IMR-90 (cell line): ENCODE measurements at regions not wholly inside any gene's neighbourhood (a gene's known extent, or its start where the extent isn't known, plus 50 kb on each side); places are given as distances from the start of the nearest gene placed in this dataset.

Experiments
- ATAC-seq: fragments of 200-7000 bp; cut with Tn5 transposase; 2 replicates; pipeline ENCODE4 v1.9.1; 2020; ENCODE audit warnings: low read depth, mild to moderate bottlenecking, moderate library complexity
- BruUV-seq: library from RNA; stranded (reverse); fragments of 400-500 nt; replicated peaks from 2 replicates; lab custom pipeline; 2021; lab: Mats Ljungman, UMichigan
- CTCF ChIA-PET: fragments of 300-600 bp; formaldehyde crosslinking; extraction: SDS; loops from one replicate; lab custom pipeline; 2021; ENCODE audit warnings: antibody characterized with exemption; lab: Yijun Ruan, JAX
- POLR2A ChIA-PET: fragments of 300-600 bp; sonication (Branson Sonifier 250); formaldehyde crosslinking; loops from one replicate; lab custom pipeline; 2022; ENCODE audit warnings: antibody characterized with exemption; ENCODE audit not compliant: unreplicated experiment; lab: Charles Lee
- DNase-seq: peaks from one replicate; pipeline ENCODE4 v3.0.0; 2013
- H2AFZ ChIP-seq: replicated peaks from 2 replicates; pipeline ENCODE3; 2013; ENCODE audit warnings: low read length, mild to moderate bottlenecking; ENCODE audit not compliant: poor library complexity
- H2AK5ac ChIP-seq: 2 replicates; pipeline ENCODE4 v1.6.1; 2013; ENCODE audit warnings: low read depth, low read length, inconsistent platforms
- H2AK9ac ChIP-seq: replicated peaks from 2 replicates; pipeline ENCODE3; 2013; ENCODE audit warnings: mild to moderate bottlenecking, low read depth, low read length, moderate library complexity; ENCODE audit not compliant: poor library complexity
- H2BK120ac ChIP-seq: 2 replicates; pipeline ENCODE4 v1.6.1; 2013; ENCODE audit warnings: low read depth, low read length, inconsistent platforms
- H2BK15ac ChIP-seq: 3 replicates; pipeline ENCODE4 v1.6.1; 2013; ENCODE audit warnings: low read depth, low read length, inconsistent platforms
- H2BK20ac ChIP-seq: 2 replicates; pipeline ENCODE4 v1.6.1; 2013; ENCODE audit warnings: low read depth, mild to moderate bottlenecking, inconsistent platforms, low read length, moderate library complexity
- H2BK5ac ChIP-seq: 2 replicates; pipeline ENCODE4 v1.6.1; 2013; ENCODE audit warnings: mild to moderate bottlenecking, low read depth, low read length, inconsistent platforms; ENCODE audit not compliant: poor library complexity, severe bottlenecking
- H3K14ac ChIP-seq: replicated peaks from 2 replicates; pipeline ENCODE4 v1.6.1; 2013; ENCODE audit warnings: low read depth, low read length, inconsistent platforms
- H3K18ac ChIP-seq: 2 replicates; pipeline ENCODE4 v1.6.1; 2013; ENCODE audit warnings: low read depth, low read length, control low read depth
- H3K23ac ChIP-seq: 2 replicates; pipeline ENCODE4 v1.6.1; 2013; ENCODE audit warnings: low read depth, low read length, inconsistent platforms
- H3K27ac ChIP-seq: 2 replicates; pipeline ENCODE4 v1.5.1; 2013; ENCODE audit warnings: mild to moderate bottlenecking, control low read depth, low read length; ENCODE audit not compliant: insufficient read depth
- H3K27me3 ChIP-seq: 2 replicates; pipeline ENCODE4 v1.6.1; 2013; ENCODE audit warnings: low read length; ENCODE audit not compliant: control insufficient read depth, insufficient read depth
- H3K36me3 ChIP-seq: 2 replicates; pipeline ENCODE4 v1.6.1; 2013; ENCODE audit warnings: low read length, mixed read lengths; ENCODE audit not compliant: control insufficient read depth, insufficient read depth
- H3K4ac ChIP-seq: 2 replicates; pipeline ENCODE4 v1.6.1; 2013; ENCODE audit warnings: low read depth, low read length, inconsistent platforms
- H3K4me1 ChIP-seq: 2 replicates; pipeline ENCODE4 v1.6.1; 2013; ENCODE audit warnings: low read length, mixed read lengths; ENCODE audit not compliant: control insufficient read depth, insufficient read depth
- H3K4me2 ChIP-seq: 2 replicates; pipeline ENCODE4 v1.6.1; 2013; ENCODE audit warnings: low read depth, mild to moderate bottlenecking, control low read depth, low read length, moderate library complexity
- H3K4me3 ChIP-seq: 2 replicates; pipeline ENCODE4 v1.5.1; 2013; ENCODE audit warnings: low read depth, mild to moderate bottlenecking, control low read depth, low read length, moderate library complexity; ENCODE audit not compliant: insufficient read depth
- H3K56ac ChIP-seq: 2 replicates; pipeline ENCODE4 v1.6.1; 2013; ENCODE audit warnings: low read length, inconsistent platforms; ENCODE audit not compliant: insufficient read depth; ENCODE audit errors: extremely low read depth
- H3K79me1 ChIP-seq, 2 experiments: 2 replicates each; pipeline ENCODE4 v1.6.1; 2013; ENCODE audit warnings: low read length in 2 of 2, inconsistent platforms in 1 of 2, low read depth in 1 of 2
- H3K9ac ChIP-seq: 2 replicates; pipeline ENCODE4 v1.6.1; 2013; ENCODE audit warnings: low read depth, low read length, control low read depth
- H3K9me1 ChIP-seq: 2 replicates; pipeline ENCODE4 v1.6.1; 2013; ENCODE audit warnings: low read length, inconsistent platforms; ENCODE audit not compliant: insufficient read depth
- H3K9me3 ChIP-seq: 2 replicates; pipeline ENCODE4 v1.6.1; 2013; ENCODE audit warnings: low read length; ENCODE audit not compliant: control insufficient read depth, insufficient read depth
- H4K20me1 ChIP-seq: 2 replicates; pipeline ENCODE4 v1.6.1; 2013; ENCODE audit warnings: low read length, inconsistent platforms; ENCODE audit not compliant: insufficient read depth
- H4K5ac ChIP-seq: 2 replicates; pipeline ENCODE4 v1.6.1; 2013; ENCODE audit warnings: mild to moderate bottlenecking, low read depth, low read length, control low read depth
- H4K8ac ChIP-seq, 2 experiments: 2 replicates each; pipeline ENCODE4 v1.6.1; 2013; ENCODE audit warnings: low read depth in 2 of 2, low read length in 2 of 2, control low read depth in 1 of 2, inconsistent platforms in 1 of 2
- H4K91ac ChIP-seq: 2 replicates; pipeline ENCODE4 v1.6.1; 2013; ENCODE audit warnings: low read depth, low read length, inconsistent platforms; ENCODE audit not compliant: insufficient read depth
- BHLHE40 ChIP-seq: fragments of 150-350 bp; IDR thresholded peaks from 2 replicates; pipeline ENCODE4 v1.6.1; 2016; ENCODE audit warnings: mild to moderate bottlenecking, low read depth, low read length
- CHD1 ChIP-seq: IDR thresholded peaks from 2 replicates; pipeline ENCODE4 v1.6.1; 2012; ENCODE audit warnings: low read depth, low read length, improper control_type of control experiment
- FOS ChIP-seq: fragments of 150-350 bp; IDR thresholded peaks from 2 replicates; pipeline ENCODE4 v1.6.1; 2016; ENCODE audit warnings: low read depth, low read length
- MAFK ChIP-seq: IDR thresholded peaks from 2 replicates; pipeline ENCODE4 v1.6.1; 2012; ENCODE audit warnings: low read depth, low read length, improper control_type of control experiment
- MAZ ChIP-seq: IDR thresholded peaks from 2 replicates; pipeline ENCODE4 v1.6.1; 2012; ENCODE audit warnings: low read depth, mild to moderate bottlenecking, low read length, improper control_type of control experiment, moderate library complexity, borderline replicate concordance
- MXI1 ChIP-seq: IDR thresholded peaks from 2 replicates; pipeline ENCODE4 v1.6.1; 2012; ENCODE audit warnings: low read depth, mild to moderate bottlenecking, low read length, moderate library complexity, borderline replicate concordance
- POLR2A ChIP-seq: IDR thresholded peaks from 2 replicates; pipeline ENCODE4 v1.6.1; 2012; ENCODE audit warnings: mild to moderate bottlenecking, low read depth, low read length
- RCOR1 ChIP-seq: IDR thresholded peaks from 2 replicates; pipeline ENCODE4 v1.6.1; 2012; ENCODE audit warnings: mild to moderate bottlenecking, low read length, improper control_type of control experiment; ENCODE audit not compliant: insufficient replicate concordance
- RFX5 ChIP-seq: IDR thresholded peaks from 2 replicates; pipeline ENCODE4 v1.8.0; 2012; ENCODE audit warnings: low read depth, mild to moderate bottlenecking, low read length, moderate library complexity
- SMC3 ChIP-seq: fragments of 150-350 bp; IDR thresholded peaks from 2 replicates; pipeline ENCODE4 v1.6.1; 2016; ENCODE audit warnings: low read depth, mild to moderate bottlenecking, antibody characterized with exemption, low read length, moderate library complexity
- WGBS, 2 experiments: methylation state at CpG; one replicate each; pipeline versions ENCODE4 v1.1.5 to v1.1.7; 2013; ENCODE audit warnings: missing lambda C conversion rate in 2 of 2; ENCODE audit not compliant: insufficient read length in 1 of 2; ENCODE audit errors: extremely low coverage in 2 of 2; 5-methylcytosine and 5-hydroxymethylcytosine counted together
- dilution Hi-C: fragments of 300-500 bp; cut with HindIII; formaldehyde crosslinking; loops from one replicate; pipeline ENCODE4 v1.14.3; 2018; ENCODE audit warnings: low sequenced_read_pairs; ENCODE audit not compliant: unreplicated experiment
- in situ Hi-C: fragments of 300-500 bp; cut with MboI; formaldehyde crosslinking; loops from 3 replicates; pipeline ENCODE4 v1.14.3; 2019; ENCODE audit warnings: low sequenced_read_pairs, inconsistent platforms, mixed read lengths
- intact Hi-C: fragments of 100-400 bp; cut with micrococcal nuclease; formaldehyde crosslinking; loops from 2 replicates; pipeline ENCODE4 v1.10.0; 2022
- TF ChIP-seq, protein P1 (sequence below): fragments of 150-350 bp; IDR thresholded peaks from 2 replicates; pipeline ENCODE4 v1.6.1; 2016; ENCODE audit warnings: low read depth, mild to moderate bottlenecking, low read length, moderate library complexity, borderline replicate concordance
- TF ChIP-seq, protein P2 (sequence below): fragments of 150-350 bp; IDR thresholded peaks from 2 replicates; pipeline ENCODE4 v1.6.1; 2017; ENCODE audit warnings: mild to moderate bottlenecking, antibody characterized with exemption, low read length, low read depth

DNA sequence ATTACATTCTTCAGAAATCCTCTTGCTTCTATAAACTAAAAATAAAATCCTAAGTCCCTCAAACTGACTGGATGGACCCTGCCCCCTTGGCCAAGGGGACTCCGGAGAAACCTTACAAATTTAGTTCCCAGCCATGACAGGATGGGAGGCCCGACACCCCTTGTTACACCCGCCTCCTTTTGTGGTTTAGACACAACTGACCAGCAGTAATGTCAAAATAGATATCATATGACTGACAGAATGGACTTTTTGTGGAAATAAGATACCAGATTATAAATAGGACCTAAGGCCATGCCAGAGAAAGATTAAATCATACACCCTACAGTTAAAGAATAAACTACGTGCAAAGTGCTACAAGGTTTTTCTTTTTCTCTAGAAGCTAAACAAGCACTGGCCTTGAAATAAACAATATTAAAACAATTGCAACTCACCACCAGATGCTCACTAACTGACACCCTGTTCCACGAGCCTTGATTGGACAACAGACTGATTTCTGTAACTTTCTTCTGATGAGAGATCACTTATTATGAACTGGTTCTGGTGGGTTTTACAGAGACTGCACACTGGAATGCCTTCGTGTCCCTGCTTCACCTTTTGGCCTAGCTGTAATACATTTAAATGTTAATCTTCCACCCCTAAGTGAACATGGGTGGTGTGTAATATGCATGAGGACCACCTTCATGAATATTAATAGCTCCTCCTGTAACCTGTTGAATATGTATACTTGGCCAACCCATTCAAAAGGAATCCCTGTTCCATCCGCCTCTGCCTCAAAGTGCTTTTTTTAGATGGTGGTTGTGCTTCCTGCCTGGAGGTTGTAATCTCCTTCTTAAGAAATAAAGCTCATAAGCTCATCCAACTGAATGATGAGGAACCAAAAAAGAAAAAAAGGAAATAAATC is 99.6 kb downstream of the ODF2L start:
- Histone ChIP-seq H3K9ac (no peak overlapping the region), H3K27ac (no peak overlapping the region), H3K4me3 (no peak overlapping the region), H3K36me3 (no peaks in the 10 kb centered on the region), H3K9me3 (no peaks in the 10 kb centered on the region), H2AFZ (no peak overlapping the region), H4K5ac (no peak overlapping the region), H2BK120ac (no peak overlapping the region), H3K9me1 (no peaks in the 10 kb centered on the region), H3K4ac (no peak overlapping the region), H2BK15ac (no peak overlapping the region), H3K79me1 (no peaks in the 10 kb centered on the region), H2AK5ac (no peak overlapping the region), H4K91ac (no peak overlapping the region), H3K4me2 (no peak overlapping the region), H3K18ac (no peak overlapping the region), H2AK9ac (no peak overlapping the region), H3K56ac (no peak overlapping the region), H4K20me1 (no peaks in the 10 kb centered on the region), H3K23ac (no peak overlapping the region), H2BK5ac (no peak overlapping the region), H3K14ac (no peak overlapping the region), H2BK20ac (no peak overlapping the region), H3K27me3 (no peaks in the 10 kb centered on the region; the same call in 1 of the 2 replicates), H4K8ac (no peak overlapping the region), H3K4me1 (no peaks in the 10 kb centered on the region)
- intact Hi-C loops, result no loop called here
- TF ChIP-seq SMC3 (no peak), RFX5 (no peak), MAZ (no peak), MAFK (no peak), POLR2A (no peak), CHD1 (no peak), MXI1 (no peak), RCOR1 (no peak), FOS (no peak), BHLHE40 (no peak)
- TF ChIP-seq, protein P1, sequence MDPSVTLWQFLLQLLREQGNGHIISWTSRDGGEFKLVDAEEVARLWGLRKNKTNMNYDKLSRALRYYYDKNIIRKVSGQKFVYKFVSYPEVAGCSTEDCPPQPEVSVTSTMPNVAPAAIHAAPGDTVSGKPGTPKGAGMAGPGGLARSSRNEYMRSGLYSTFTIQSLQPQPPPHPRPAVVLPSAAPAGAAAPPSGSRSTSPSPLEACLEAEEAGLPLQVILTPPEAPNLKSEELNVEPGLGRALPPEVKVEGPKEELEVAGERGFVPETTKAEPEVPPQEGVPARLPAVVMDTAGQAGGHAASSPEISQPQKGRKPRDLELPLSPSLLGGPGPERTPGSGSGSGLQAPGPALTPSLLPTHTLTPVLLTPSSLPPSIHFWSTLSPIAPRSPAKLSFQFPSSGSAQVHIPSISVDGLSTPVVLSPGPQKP, result no peak
- TF ChIP-seq, protein P2, sequence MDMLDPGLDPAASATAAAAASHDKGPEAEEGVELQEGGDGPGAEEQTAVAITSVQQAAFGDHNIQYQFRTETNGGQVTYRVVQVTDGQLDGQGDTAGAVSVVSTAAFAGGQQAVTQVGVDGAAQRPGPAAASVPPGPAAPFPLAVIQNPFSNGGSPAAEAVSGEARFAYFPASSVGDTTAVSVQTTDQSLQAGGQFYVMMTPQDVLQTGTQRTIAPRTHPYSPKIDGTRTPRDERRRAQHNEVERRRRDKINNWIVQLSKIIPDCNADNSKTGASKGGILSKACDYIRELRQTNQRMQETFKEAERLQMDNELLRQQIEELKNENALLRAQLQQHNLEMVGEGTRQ, result no peak
- no CpG with 5 or more reads among the region's 7 CpGs for WGBS, 2 experiments
- POLR2A ChIA-PET, result no interaction called here
- in situ Hi-C loops, result no loop called here
- ATAC-seq (no peak), DNase-seq (no peak)
- CTCF ChIA-PET, result no interaction called here
- dilution Hi-C loops, result no loop called here
- no TSS peak for BruUV-seq
